ENCODE measurements at regions not wholly inside any gene's neighbourhood (a gene's known extent, or its start where the extent isn't known, plus 50 kb on each side); places are given as distances from the start of the nearest gene placed in this dataset.
"Not testable (repeated sequence)": the region's sequence is repeated elsewhere in the genome, so short reads cannot be mapped to it uniquely, and the experiment has no call there.

DNA sequence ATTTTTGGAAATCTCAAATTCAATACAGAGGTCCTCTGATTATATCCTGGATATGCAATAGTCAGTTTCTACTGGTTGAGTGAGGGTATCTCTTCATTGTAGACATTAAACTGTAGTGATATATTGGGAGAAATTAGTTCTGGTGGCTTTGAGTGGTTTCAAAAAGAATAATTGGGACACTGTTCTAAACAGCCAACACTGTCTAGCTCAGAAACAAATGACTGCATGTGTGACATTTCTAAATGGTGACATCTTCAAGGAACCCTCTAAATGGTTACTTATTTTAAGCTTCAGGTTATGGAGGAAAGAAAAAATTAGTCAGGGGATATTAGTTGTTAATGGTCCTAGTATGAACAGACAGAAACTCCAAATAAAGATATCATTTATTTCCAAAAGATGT is 186.2 kb downstream of the LARP7 start:
- no peaks in the 10 kb centered on the region for H3K27me3 ChIP-seq
- intact Hi-C loops (cut with DNase I; ENCODE audit: low total_unique reads): no loop called here

DNA sequence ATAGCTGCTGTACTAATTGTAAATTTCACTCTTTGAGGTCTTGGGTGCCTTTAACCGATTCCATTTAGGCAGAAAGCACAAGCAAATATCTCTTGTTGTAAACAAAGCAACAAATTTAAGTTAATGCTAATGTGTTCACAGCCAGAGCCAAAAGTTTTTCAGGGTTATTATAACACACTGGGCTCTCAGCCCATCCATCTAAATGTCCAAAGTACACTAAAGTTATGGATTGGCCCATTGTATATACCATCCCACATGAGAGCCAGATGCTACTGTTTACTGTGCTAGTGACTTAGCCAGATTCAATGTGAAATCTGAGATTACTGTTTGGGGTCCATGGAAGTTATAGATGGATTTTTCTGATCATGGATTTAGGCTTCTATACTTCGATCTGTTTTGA is 186.7 kb downstream of the LARP7 start:
- no peaks in the 10 kb centered on the region for H3K9me3 ChIP-seq
- TF ChIP-seq EP300 (IDR thresholded peaks at IDR 0.05) (no peak), POLR2AphosphoS5 (IDR thresholded peaks at IDR 0.05) (no peak)
- no peaks in the 10 kb centered on the region for H3K36me3 ChIP-seq
- intact Hi-C loops (cut with DNase I; ENCODE audit: low total_unique reads): no loop called here
- H3K27me3 ChIP-seq: no peaks in the 10 kb centered on the region
- 61 to 74% (median 66%) methylated on average over 2 of the region's 2 CpGs for WGBS, 5 donors
- H3K4me3 ChIP-seq: no peak overlapping the region
- no peak overlapping the region for H3K27ac ChIP-seq
- peak in 1 of 2 donors; percentile 34 for DNase-seq
- peaks cover 0 to 8% (median 0%) of the 10 kb centered on the region in 4 donors for H3K4me1 ChIP-seq

More for the DNA sequence above, 186.2 kb downstream of the LARP7 start:
- Histone ChIP-seq H3K36me3 (no peaks in the 10 kb centered on the region), H3K4me1 (peaks cover 0 to 12% (median 0%) of the 10 kb centered on the region in 4 donors), H3K4me3 (no peak overlapping the region), H3K9me3 (no peaks in the 10 kb centered on the region), H3K27ac (no peak overlapping the region)
- DNase-seq: no peak
- no peak for TF ChIP-seq POLR2A (IDR thresholded peaks at IDR 0.05)
- no peak for TF ChIP-seq POLR2AphosphoS5 (IDR thresholded peaks at IDR 0.05)
- TF ChIP-seq, protein P1, sequence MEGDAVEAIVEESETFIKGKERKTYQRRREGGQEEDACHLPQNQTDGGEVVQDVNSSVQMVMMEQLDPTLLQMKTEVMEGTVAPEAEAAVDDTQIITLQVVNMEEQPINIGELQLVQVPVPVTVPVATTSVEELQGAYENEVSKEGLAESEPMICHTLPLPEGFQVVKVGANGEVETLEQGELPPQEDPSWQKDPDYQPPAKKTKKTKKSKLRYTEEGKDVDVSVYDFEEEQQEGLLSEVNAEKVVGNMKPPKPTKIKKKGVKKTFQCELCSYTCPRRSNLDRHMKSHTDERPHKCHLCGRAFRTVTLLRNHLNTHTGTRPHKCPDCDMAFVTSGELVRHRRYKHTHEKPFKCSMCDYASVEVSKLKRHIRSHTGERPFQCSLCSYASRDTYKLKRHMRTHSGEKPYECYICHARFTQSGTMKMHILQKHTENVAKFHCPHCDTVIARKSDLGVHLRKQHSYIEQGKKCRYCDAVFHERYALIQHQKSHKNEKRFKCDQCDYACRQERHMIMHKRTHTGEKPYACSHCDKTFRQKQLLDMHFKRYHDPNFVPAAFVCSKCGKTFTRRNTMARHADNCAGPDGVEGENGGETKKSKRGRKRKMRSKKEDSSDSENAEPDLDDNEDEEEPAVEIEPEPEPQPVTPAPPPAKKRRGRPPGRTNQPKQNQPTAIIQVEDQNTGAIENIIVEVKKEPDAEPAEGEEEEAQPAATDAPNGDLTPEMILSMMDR (IDR thresholded peaks at IDR 0.05): no peak
- TF ChIP-seq EP300 (IDR thresholded peaks at IDR 0.05): no peak

DNA sequence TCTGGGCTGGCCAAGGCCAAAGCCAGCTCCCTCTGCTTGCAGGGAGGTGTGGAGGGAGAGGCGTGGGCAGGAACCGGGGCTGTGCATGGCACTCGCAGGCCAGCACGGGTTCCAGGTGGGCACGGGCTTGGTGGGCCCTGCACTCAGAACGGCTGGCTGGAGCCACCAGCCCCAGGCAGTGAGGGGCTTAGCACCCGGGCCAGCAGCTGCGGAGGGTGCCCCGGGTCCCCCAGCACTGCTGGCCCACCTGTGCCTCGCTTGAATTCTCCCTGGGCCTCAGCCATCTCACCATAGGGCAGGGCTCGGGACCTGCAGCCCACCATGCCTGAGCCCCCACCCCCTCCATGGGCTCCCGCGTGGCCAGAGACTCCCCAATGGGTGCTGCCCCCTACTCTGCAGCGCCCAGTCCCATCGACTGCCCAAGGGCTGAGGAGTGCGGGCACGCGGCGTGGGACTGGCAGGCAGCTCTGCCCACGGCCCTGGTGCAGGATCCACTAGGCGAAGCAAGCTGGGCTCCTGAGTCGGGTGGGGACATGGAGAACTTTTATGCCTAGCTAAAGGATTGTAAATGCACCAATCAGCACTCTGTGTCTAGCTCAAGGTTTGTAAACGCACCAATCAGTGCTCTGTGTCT is 193.9 kb downstream of the LARP7 start:
- Histone ChIP-seq H3K9me3 (peaks cover 0 to 12% (median 8%) of the 10 kb centered on the region in 4 donors), H3K36me3 (no peaks in the 10 kb centered on the region), H3K4me1 (no peaks in the 10 kb centered on the region), H3K27ac (no peak overlapping the region), H3K4me3 (no peak overlapping the region), H3K27me3 (no peaks in the 10 kb centered on the region)
- WGBS, 5 donors: 88 to 99% (median 93%) methylated on average over 8 to 23 of the region's 23 CpGs
- no peak for DNase-seq
- intact Hi-C loops (cut with DNase I; ENCODE audit: low total_unique reads): no loop called here
- TF ChIP-seq, protein P1 (IDR thresholded peaks at IDR 0.05): no peak
- TF ChIP-seq EP300 (IDR thresholded peaks at IDR 0.05): no peak
- no peak for TF ChIP-seq POLR2A (IDR thresholded peaks at IDR 0.05)
- TF ChIP-seq POLR2AphosphoS5 (IDR thresholded peaks at IDR 0.05): no peak

DNA sequence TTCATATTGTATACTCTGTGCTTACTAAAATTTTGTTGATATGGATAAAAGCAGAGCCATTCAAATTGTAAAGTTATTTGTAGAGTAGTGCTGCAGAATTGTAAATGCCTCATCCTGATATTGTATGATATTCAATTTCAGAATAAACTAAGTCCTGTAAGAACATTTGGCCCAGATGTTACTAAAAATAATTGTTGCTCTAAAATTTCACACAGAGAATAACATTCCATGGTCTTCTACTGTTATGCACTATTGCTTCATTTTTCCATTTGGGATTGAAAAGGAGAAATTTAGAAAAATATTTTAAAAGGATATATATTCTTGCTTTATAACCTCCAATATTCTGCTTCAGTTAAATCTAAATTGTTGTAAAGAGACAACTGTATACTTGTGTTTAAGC is 195.6 kb downstream of the LARP7 start:
- no peak for DNase-seq
- no peaks in the 10 kb centered on the region for H3K4me1 ChIP-seq
- TF ChIP-seq EP300 (IDR thresholded peaks at IDR 0.05): no peak
- no peak for TF ChIP-seq POLR2AphosphoS5 (IDR thresholded peaks at IDR 0.05)
- no peak for TF ChIP-seq POLR2A (IDR thresholded peaks at IDR 0.05)
- TF ChIP-seq, protein P1 (IDR thresholded peaks at IDR 0.05): no peak
- no peak overlapping the region for H3K27ac ChIP-seq
- H3K27me3 ChIP-seq: no peaks in the 10 kb centered on the region
- peaks cover 0 to 15% (median 8%) of the 10 kb centered on the region in 4 donors for H3K9me3 ChIP-seq
- H3K4me3 ChIP-seq: no peak overlapping the region
- intact Hi-C loops (cut with DNase I; ENCODE audit: low total_unique reads): no loop called here
- no peaks in the 10 kb centered on the region for H3K36me3 ChIP-seq

DNA sequence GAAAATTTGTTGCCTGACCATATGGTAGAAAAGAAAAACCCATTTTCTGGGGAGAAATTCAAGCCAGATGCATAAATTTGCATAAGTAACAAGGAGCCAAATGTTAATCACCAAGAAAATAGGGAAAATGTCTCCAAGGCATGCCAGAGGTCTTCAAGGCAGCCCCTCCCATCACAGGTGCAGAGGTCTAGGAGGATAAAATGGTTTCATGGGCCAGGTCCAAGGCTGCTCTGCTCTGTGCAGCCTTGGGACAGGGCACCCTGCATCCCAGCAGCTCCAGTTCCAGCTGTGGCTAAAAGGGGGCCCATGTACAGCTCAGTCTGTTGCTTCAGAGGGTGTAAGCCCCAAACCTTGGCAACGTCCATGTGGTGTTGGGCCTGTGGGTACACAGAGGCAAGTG is 200.0 kb downstream of the LARP7 start:
- no peak overlapping the region for H3K27ac ChIP-seq
- H3K36me3 ChIP-seq: no peaks in the 10 kb centered on the region
- H3K4me3 ChIP-seq: no peak overlapping the region
- no peaks in the 10 kb centered on the region for H3K27me3 ChIP-seq
- peaks cover 0 to 4% (median 0%) of the 10 kb centered on the region in 4 donors for H3K9me3 ChIP-seq
- DNase-seq: no peak
- H3K4me1 ChIP-seq: no peaks in the 10 kb centered on the region
- TF ChIP-seq, protein P1 (IDR thresholded peaks at IDR 0.05): no peak
- TF ChIP-seq POLR2A (IDR thresholded peaks at IDR 0.05): no peak
- no peak for TF ChIP-seq EP300 (IDR thresholded peaks at IDR 0.05)
- no peak for TF ChIP-seq POLR2AphosphoS5 (IDR thresholded peaks at IDR 0.05)
- 0 to 72% (median 35%) methylated on average over 1 of the region's 1 CpG for WGBS, 5 donors
- intact Hi-C loops (cut with DNase I; ENCODE audit: low total_unique reads): no loop called here

DNA sequence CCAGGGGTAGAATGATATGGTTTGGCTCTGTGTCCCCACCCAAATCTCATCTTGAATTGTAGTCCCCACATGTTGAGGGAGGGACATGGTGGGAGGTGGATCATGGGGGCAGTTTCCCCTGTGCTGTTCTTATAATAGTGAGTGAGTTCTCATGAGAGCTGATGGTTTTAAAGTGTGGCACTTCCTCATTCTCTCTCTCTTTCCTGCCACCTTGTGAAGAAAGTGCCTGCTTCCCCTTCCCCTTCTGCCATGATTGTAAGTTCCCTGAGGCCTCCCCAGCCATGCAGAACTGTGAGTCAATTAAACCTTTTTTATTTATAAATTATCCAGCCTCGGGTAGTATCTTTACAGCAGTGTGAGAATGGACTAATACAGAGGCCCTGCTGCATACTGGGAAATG is 201.1 kb downstream of the LARP7 start:
- 37 to 86% (median 68%) methylated on average over 1 of the region's 1 CpG for WGBS, 5 donors
- DNase-seq; intact Hi-C loops (cut with DNase I; ENCODE audit: low total_unique reads): not testable (repeated sequence)

More for the DNA sequence above, 201.1 kb downstream of the LARP7 start:
- H3K27ac ChIP-seq, H3K4me1 ChIP-seq, H3K36me3 ChIP-seq, H3K27me3 ChIP-seq, H3K9me3 ChIP-seq, H3K4me3 ChIP-seq: not testable (repeated sequence)
